ENCODE measurements at regions not wholly inside any gene's neighbourhood (a gene's known extent, or its start where the extent isn't known, plus 50 kb on each side); places are given as distances from the start of the nearest gene placed in this dataset.

- Histone ChIP-seq H4K20me1 (ENCODE audit: control insufficient read depth, insufficient read depth, insufficient read length) (no peaks in the 10 kb centered on the region), H2BK12ac (ENCODE audit: insufficient read length, low read depth, low read length) (no peak overlapping the region), H4K91ac (ENCODE audit: insufficient read length, low read depth, low read length) (no peak overlapping the region), H3K18ac (ENCODE audit: insufficient read length, low read depth, low read length) (no peak overlapping the region), H2BK15ac (ENCODE audit: low read depth, low read length) (no peak overlapping the region), H3K79me1 (ENCODE audit: insufficient read depth, low read depth, low read length, poor library complexity, severe bottlenecking) (no peaks in the 10 kb centered on the region), H3K56ac (ENCODE audit: insufficient read length, low read depth, low read length) (no peak overlapping the region), H2BK5ac (ENCODE audit: insufficient read length, low read length) (no peak overlapping the region), H3K9me3 (ENCODE audit: control insufficient read depth, low read depth, low read length) (no peaks in the 10 kb centered on the region), H3K4ac (ENCODE audit: low read depth, low read length) (no peak overlapping the region), H2AK5ac (ENCODE audit: insufficient read length, low read length) (no peak overlapping the region), H3K14ac (ENCODE audit: insufficient read depth, low read length) (no peak overlapping the region), H3K23me2 (ENCODE audit: insufficient read length, low read depth, low read length, poor library complexity, severe bottlenecking) (no peaks in the 10 kb centered on the region), H2AFZ (ENCODE audit: low read length) (no peak overlapping the region), H2BK120ac (ENCODE audit: low read depth, low read length, poor library complexity, severe bottlenecking) (no peak overlapping the region), H3K27ac (ENCODE audit: insufficient read length, low read depth, low read length) (no peak overlapping the region), H3T11ph (ENCODE audit: low read length) (no peak overlapping the region), H4K5ac (ENCODE audit: insufficient read length, low read depth, low read length) (no peak overlapping the region), H3K79me2 (ENCODE audit: insufficient read depth, low read length) (no peaks in the 10 kb centered on the region), H4K8ac (replicated peaks; ENCODE audit: insufficient read length, low read depth, low read length) (no peak overlapping the region), H3K27me3 (ENCODE audit: insufficient read depth, low read length) (no peaks in the 10 kb centered on the region), H3K4me1 (ENCODE audit: insufficient read depth, low read length) (no peaks in the 10 kb centered on the region), H3K9ac (ENCODE audit: extremely low read depth, insufficient read length, low read length) (no peak overlapping the region), H3K4me2 (ENCODE audit: insufficient read depth, insufficient read length, low read length) (no peak overlapping the region), H2BK20ac (ENCODE audit: low read depth, low read length, poor library complexity, severe bottlenecking) (no peak overlapping the region), H3K23ac (ENCODE audit: insufficient read length, low read depth, low read length) (no peak overlapping the region)
- no peak overlapping the region for H3K4me3 Mint-ChIP-seq
- H3K27me3 Mint-ChIP-seq (ENCODE audit: low read depth) = peaks cover 9% of the 10 kb centered on the region
- peaks cover 8 to 13% of the 10 kb centered on the region in 2 experiments for H3K4me1 Mint-ChIP-seq
- H3K9me3 Mint-ChIP-seq = peaks cover 16 to 25% of the 10 kb centered on the region in 2 experiments; a peak in 4 of 5 replicates
- WGBS (ENCODE audit: extremely low coverage, insufficient read length, low lambda C conversion rate) = no CpG with 5 or more reads among the region's 2 CpGs
- TF ChIP-seq, protein P1, sequence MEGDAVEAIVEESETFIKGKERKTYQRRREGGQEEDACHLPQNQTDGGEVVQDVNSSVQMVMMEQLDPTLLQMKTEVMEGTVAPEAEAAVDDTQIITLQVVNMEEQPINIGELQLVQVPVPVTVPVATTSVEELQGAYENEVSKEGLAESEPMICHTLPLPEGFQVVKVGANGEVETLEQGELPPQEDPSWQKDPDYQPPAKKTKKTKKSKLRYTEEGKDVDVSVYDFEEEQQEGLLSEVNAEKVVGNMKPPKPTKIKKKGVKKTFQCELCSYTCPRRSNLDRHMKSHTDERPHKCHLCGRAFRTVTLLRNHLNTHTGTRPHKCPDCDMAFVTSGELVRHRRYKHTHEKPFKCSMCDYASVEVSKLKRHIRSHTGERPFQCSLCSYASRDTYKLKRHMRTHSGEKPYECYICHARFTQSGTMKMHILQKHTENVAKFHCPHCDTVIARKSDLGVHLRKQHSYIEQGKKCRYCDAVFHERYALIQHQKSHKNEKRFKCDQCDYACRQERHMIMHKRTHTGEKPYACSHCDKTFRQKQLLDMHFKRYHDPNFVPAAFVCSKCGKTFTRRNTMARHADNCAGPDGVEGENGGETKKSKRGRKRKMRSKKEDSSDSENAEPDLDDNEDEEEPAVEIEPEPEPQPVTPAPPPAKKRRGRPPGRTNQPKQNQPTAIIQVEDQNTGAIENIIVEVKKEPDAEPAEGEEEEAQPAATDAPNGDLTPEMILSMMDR (conservative IDR thresholded peaks at IDR 0.05) = no peak
- peaks cover 0 to 17% (median 3%) of the 10 kb centered on the region in 3 experiments; a peak in 5 of 7 replicates for H3K36me3 Mint-ChIP-seq (ENCODE audit: insufficient read depth in 1 of 3, low read depth in 3 of 3)
- no peak overlapping the region for H3K27ac Mint-ChIP-seq
- DNase-seq = no peak
Measured at GRCh38 chr3:194931865-194932264, 246.2 kb downstream of the FAM43A start.
